ENCODE measurements at regions not wholly inside any gene's neighbourhood (a gene's known extent, or its start where the extent isn't known, plus 50 kb on each side); places are given as distances from the start of the nearest gene placed in this dataset.

GRCh38 chr18:64330161-64330560 is 181.3 kb upstream of the LINC00305 start:
- TF ChIP-seq ZNF70 (CRISPR knock-in tag; IDR thresholded peaks at IDR 0.05) (no peak), PPARA (CRISPR knock-in tag; IDR thresholded peaks at IDR 0.05; ENCODE audit: borderline replicate concordance) (no peak), ZFP3 (CRISPR knock-in tag; IDR thresholded peaks at IDR 0.05) (no peak)
